ENCODE measurements at regions not wholly inside any gene's neighbourhood (a gene's known extent, or its start where the extent isn't known, plus 50 kb on each side); places are given as distances from the start of the nearest gene placed in this dataset.

GRCh38 chr2:2827761-2828221 is 496.7 kb upstream of the MYT1L start:
- H3K27me3 Mint-ChIP-seq (ENCODE audit: insufficient read depth, unreplicated experiment): peaks cover 11% of the 10 kb centered on the region
- BruUV-seq (replicated peaks): no TSS peak
- peaks cover 7% of the 10 kb centered on the region for H3K9me3 Mint-ChIP-seq (ENCODE audit: unreplicated experiment)
- no peak overlapping the region for H3K4me3 ChIP-seq (ENCODE audit: low read depth, low read length)
- no peaks in the 10 kb centered on the region for H3K4me1 ChIP-seq
- H3K27me3 ChIP-seq (replicated peaks; ENCODE audit: control insufficient read depth, insufficient read depth, low read length): no peaks in the 10 kb centered on the region; the same call in 1 of the 2 replicates
- no peaks in the 10 kb centered on the region for H3K4me1 Mint-ChIP-seq (ENCODE audit: low read depth, unreplicated experiment)
- H3K9me3 ChIP-seq: no peaks in the 10 kb centered on the region
- H3K36me3 Mint-ChIP-seq (ENCODE audit: insufficient read depth, unreplicated experiment): no peaks in the 10 kb centered on the region
- ChIA-PET POLR2A (no interaction called here), CTCF (no interaction called here)
- no peak overlapping the region for H3K4me3 Mint-ChIP-seq (ENCODE audit: unreplicated experiment)
- no peaks in the 10 kb centered on the region for H3K36me3 ChIP-seq (ENCODE audit: control insufficient read depth, insufficient read depth, low read length)
- H3K27ac Mint-ChIP-seq (ENCODE audit: unreplicated experiment): no peak overlapping the region
- DNase-seq: no peak
- intact Hi-C loops (cut with micrococcal nuclease; ENCODE audit: unreplicated experiment): no loop called here
- no peak for TF ChIP-seq CTCF (IDR thresholded peaks at IDR 0.05; ENCODE audit: insufficient read depth in 1 of 2, low read depth in 1 of 2, low read length in 1 of 2, severe bottlenecking in 1 of 2, unreplicated experiment in 1 of 2)

- peaks cover 11% of the 10 kb centered on the region for H3K27me3 Mint-ChIP-seq (ENCODE audit: insufficient read depth, unreplicated experiment)
- H3K4me1 Mint-ChIP-seq (ENCODE audit: low read depth, unreplicated experiment): no peaks in the 10 kb centered on the region
- H3K9me3 ChIP-seq: no peaks in the 10 kb centered on the region
- H3K36me3 Mint-ChIP-seq (ENCODE audit: insufficient read depth, unreplicated experiment): no peaks in the 10 kb centered on the region
- H3K27ac Mint-ChIP-seq (ENCODE audit: unreplicated experiment): no peak overlapping the region
- H3K4me3 ChIP-seq (ENCODE audit: low read depth, low read length): no peak overlapping the region
- ChIA-PET POLR2A (no interaction called here), CTCF (no interaction called here)
- TF ChIP-seq CTCF (IDR thresholded peaks at IDR 0.05; ENCODE audit: insufficient read depth in 1 of 2, low read depth in 1 of 2, low read length in 1 of 2, severe bottlenecking in 1 of 2, unreplicated experiment in 1 of 2): no peak
- BruUV-seq (replicated peaks): no TSS peak
- intact Hi-C loops (cut with micrococcal nuclease; ENCODE audit: unreplicated experiment): no loop called here
- DNase-seq: no peak
- H3K27me3 ChIP-seq (replicated peaks; ENCODE audit: control insufficient read depth, insufficient read depth, low read length): no peaks in the 10 kb centered on the region; the same call in 1 of the 2 replicates
- no peaks in the 10 kb centered on the region for H3K36me3 ChIP-seq (ENCODE audit: control insufficient read depth, insufficient read depth, low read length)
- H3K4me1 ChIP-seq: no peaks in the 10 kb centered on the region
- no peak overlapping the region for H3K4me3 Mint-ChIP-seq (ENCODE audit: unreplicated experiment)
- H3K9me3 Mint-ChIP-seq (ENCODE audit: unreplicated experiment): peaks cover 7% of the 10 kb centered on the region
Observed at GRCh38 chr2:2827046-2827636, 496.1 kb upstream of the MYT1L start.

- no TSS peak for BruUV-seq (replicated peaks)
- H3K4me3 ChIP-seq (ENCODE audit: low read depth, low read length): no peak overlapping the region
- H3K4me1 ChIP-seq: no peaks in the 10 kb centered on the region
- peaks cover 7% of the 10 kb centered on the region for H3K9me3 Mint-ChIP-seq (ENCODE audit: unreplicated experiment)
- intact Hi-C loops (cut with micrococcal nuclease; ENCODE audit: unreplicated experiment): no loop called here
- peaks cover 10% of the 10 kb centered on the region for H3K27me3 Mint-ChIP-seq (ENCODE audit: insufficient read depth, unreplicated experiment)
- POLR2A ChIA-PET: no interaction called here
- TF ChIP-seq CTCF (IDR thresholded peaks at IDR 0.05; ENCODE audit: insufficient read depth in 1 of 2, low read depth in 1 of 2, low read length in 1 of 2, severe bottlenecking in 1 of 2, unreplicated experiment in 1 of 2): no peak
- H3K36me3 ChIP-seq (ENCODE audit: control insufficient read depth, insufficient read depth, low read length): no peaks in the 10 kb centered on the region
- no peaks in the 10 kb centered on the region; the same call in 1 of the 2 replicates for H3K27me3 ChIP-seq (replicated peaks; ENCODE audit: control insufficient read depth, insufficient read depth, low read length)
- H3K36me3 Mint-ChIP-seq (ENCODE audit: insufficient read depth, unreplicated experiment): no peaks in the 10 kb centered on the region
- no peaks in the 10 kb centered on the region for H3K4me1 Mint-ChIP-seq (ENCODE audit: low read depth, unreplicated experiment)
- CTCF ChIA-PET: no interaction called here
- DNase-seq: no peak
- no peak overlapping the region for H3K27ac Mint-ChIP-seq (ENCODE audit: unreplicated experiment)
- no peaks in the 10 kb centered on the region for H3K9me3 ChIP-seq
- no peak overlapping the region for H3K4me3 Mint-ChIP-seq (ENCODE audit: unreplicated experiment)
Observed at GRCh38 chr2:2826621-2827020, 495.5 kb upstream of the MYT1L start.

Measured in Caco-2 (cell line).